GM12878 (cell line): ENCODE measurements at regions not wholly inside any gene's neighbourhood (a gene's known extent, or its start where the extent isn't known, plus 50 kb on each side); places are given as distances from the start of the nearest gene placed in this dataset.

ENCODE experiments used
- BHLHE40 ChIP-seq, 2 experiments: fragments of 450-650 bp in 1 of 2; IDR thresholded peaks; 2 replicates each; pipeline ENCODE4 v1.6.1; 2011 to 2017; ENCODE audit warnings: low read depth in 2 of 2, borderline replicate concordance in 1 of 2, improper control_type of control experiment in 1 of 2, low read length in 1 of 2, mild to moderate bottlenecking in 1 of 2
- CEBPB ChIP-seq, 2 experiments: fragments of 150-350 bp in 1 of 2; IDR thresholded peaks; 2 replicates each; pipeline ENCODE4 v1.6.1; 2012 to 2014; ENCODE audit warnings: low read depth in 2 of 2, low read length in 2 of 2, borderline replicate concordance in 1 of 2, inconsistent platforms in 1 of 2
- EGR1 ChIP-seq, 2 experiments: IDR thresholded peaks; 1 replicate in 1 of 2; 2 replicates in 1 of 2; pipeline ENCODE4 v1.6.1; 2011 to 2012; ENCODE audit warnings: low read depth in 2 of 2, low read length in 2 of 2, borderline replicate concordance in 1 of 2, mild to moderate bottlenecking in 1 of 2, moderate library complexity in 1 of 2
- ESRRA ChIP-seq: IDR thresholded peaks from 2 replicates; pipeline ENCODE4 v1.6.1; 2012; ENCODE audit warnings: mild to moderate bottlenecking, low read length, improper control_type of control experiment
- GATAD2B ChIP-seq: fragments of 450-650 bp; conservative IDR thresholded peaks from 2 replicates; pipeline ENCODE4 v1.6.1; 2017; ENCODE audit warnings: low read depth, mild to moderate bottlenecking, moderate library complexity
- MYB ChIP-seq: fragments of 150-350 bp; IDR thresholded peaks from 2 replicates; pipeline ENCODE4 v1.6.1; 2014; ENCODE audit warnings: mild to moderate bottlenecking, low read depth, low read length, borderline replicate concordance
- NFXL1 ChIP-seq: fragments of 450-650 bp; IDR thresholded peaks from 2 replicates; pipeline ENCODE4 v1.6.1; 2017; ENCODE audit warnings: antibody characterized with exemption, mild to moderate bottlenecking, borderline replicate concordance
- NR2F1 ChIP-seq: fragments of 450-650 bp; conservative IDR thresholded peaks from 2 replicates; pipeline ENCODE4 v1.6.1; 2017; ENCODE audit warnings: mild to moderate bottlenecking
- POLR2A ChIP-seq: IDR thresholded peaks from 2 replicates; pipeline ENCODE4 v1.6.1; 2011; ENCODE audit warnings: low read depth, mild to moderate bottlenecking, low read length
- RFX5 ChIP-seq: IDR thresholded peaks from 2 replicates; pipeline ENCODE4 v1.6.1; 2011; ENCODE audit warnings: low read depth, low read length, improper control_type of control experiment
- SPI1 ChIP-seq: IDR thresholded peaks from 2 replicates; pipeline ENCODE4 v1.6.1; 2011; ENCODE audit warnings: low read depth, mild to moderate bottlenecking, low read length, moderate library complexity, borderline replicate concordance; ENCODE audit not compliant: insufficient read depth
- ZNF207 ChIP-seq: fragments of 450-650 bp; IDR thresholded peaks from 2 replicates; pipeline ENCODE4 v1.6.1; 2014; ENCODE audit warnings: antibody characterized with exemption, mild to moderate bottlenecking, borderline replicate concordance
- TF ChIP-seq, protein P1 (sequence below): fragments of 450-650 bp; IDR thresholded peaks from 2 replicates; pipeline ENCODE4 v1.6.1; 2017; ENCODE audit warnings: mild to moderate bottlenecking, moderate library complexity
- TF ChIP-seq, protein P2 (sequence below): IDR thresholded peaks from 2 replicates; pipeline ENCODE4 v1.6.1; 2011; ENCODE audit warnings: mild to moderate bottlenecking, low read depth, low read length, moderate library complexity; ENCODE audit not compliant: insufficient replicate concordance
- TF ChIP-seq, protein P3 (sequence below): fragments of 450-650 bp; IDR thresholded peaks from 2 replicates; pipeline ENCODE4 v1.6.1; 2017; ENCODE audit warnings: borderline replicate concordance
- TF ChIP-seq, protein P4 (sequence below): IDR thresholded peaks from 2 replicates; pipeline ENCODE4 v1.6.1; 2012; ENCODE audit warnings: low read depth, low read length, improper control_type of control experiment
- TF ChIP-seq, protein P5 (sequence below): IDR thresholded peaks from 2 replicates; pipeline ENCODE4 v1.6.1; 2012; ENCODE audit warnings: low read length, inconsistent platforms

DNA sequence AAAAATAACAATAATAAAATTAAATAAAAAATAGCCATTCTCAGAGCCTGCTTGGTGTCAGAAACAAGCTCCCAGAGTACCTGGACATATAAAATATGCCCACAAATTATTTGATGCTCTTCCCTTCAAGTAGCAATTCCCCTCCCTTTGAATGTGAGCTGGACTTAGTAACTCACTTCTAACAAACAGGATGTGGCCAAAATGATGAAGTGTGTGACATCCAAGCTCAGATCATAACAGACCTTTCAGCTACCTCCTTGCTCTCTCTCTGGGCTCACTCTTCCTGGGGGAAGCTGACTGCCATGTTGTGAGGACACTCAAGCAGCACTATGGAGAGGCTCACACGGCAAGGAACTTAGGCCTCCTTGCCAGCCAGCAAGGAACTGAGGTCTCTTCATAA, 69.0 kb downstream of the SPRY4 start (continued):
- TF ChIP-seq, protein P1, sequence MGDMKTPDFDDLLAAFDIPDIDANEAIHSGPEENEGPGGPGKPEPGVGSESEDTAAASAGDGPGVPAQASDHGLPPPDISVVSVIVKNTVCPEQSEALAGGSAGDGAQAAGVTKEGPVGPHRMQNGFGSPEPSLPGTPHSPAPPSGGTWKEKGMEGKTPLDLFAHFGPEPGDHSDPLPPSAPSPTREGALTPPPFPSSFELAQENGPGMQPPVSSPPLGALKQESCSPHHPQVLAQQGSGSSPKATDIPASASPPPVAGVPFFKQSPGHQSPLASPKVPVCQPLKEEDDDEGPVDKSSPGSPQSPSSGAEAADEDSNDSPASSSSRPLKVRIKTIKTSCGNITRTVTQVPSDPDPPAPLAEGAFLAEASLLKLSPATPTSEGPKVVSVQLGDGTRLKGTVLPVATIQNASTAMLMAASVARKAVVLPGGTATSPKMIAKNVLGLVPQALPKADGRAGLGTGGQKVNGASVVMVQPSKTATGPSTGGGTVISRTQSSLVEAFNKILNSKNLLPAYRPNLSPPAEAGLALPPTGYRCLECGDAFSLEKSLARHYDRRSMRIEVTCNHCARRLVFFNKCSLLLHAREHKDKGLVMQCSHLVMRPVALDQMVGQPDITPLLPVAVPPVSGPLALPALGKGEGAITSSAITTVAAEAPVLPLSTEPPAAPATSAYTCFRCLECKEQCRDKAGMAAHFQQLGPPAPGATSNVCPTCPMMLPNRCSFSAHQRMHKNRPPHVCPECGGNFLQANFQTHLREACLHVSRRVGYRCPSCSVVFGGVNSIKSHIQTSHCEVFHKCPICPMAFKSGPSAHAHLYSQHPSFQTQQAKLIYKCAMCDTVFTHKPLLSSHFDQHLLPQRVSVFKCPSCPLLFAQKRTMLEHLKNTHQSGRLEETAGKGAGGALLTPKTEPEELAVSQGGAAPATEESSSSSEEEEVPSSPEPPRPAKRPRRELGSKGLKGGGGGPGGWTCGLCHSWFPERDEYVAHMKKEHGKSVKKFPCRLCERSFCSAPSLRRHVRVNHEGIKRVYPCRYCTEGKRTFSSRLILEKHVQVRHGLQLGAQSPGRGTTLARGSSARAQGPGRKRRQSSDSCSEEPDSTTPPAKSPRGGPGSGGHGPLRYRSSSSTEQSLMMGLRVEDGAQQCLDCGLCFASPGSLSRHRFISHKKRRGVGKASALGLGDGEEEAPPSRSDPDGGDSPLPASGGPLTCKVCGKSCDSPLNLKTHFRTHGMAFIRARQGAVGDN: no peak
- no peak for TF ChIP-seq ESRRA
- no peak for TF ChIP-seq CEBPB (IDR thresholded peaks at IDR 0.05; ENCODE audit: borderline replicate concordance in 1 of 2, low read depth in 2 of 2, low read length in 2 of 2)
- TF ChIP-seq EGR1 (IDR thresholded peaks at IDR 0.05; ENCODE audit: borderline replicate concordance in 1 of 2, low read depth in 2 of 2, low read length in 2 of 2): no peak
- TF ChIP-seq POLR2A: no peak
- TF ChIP-seq, protein P2, sequence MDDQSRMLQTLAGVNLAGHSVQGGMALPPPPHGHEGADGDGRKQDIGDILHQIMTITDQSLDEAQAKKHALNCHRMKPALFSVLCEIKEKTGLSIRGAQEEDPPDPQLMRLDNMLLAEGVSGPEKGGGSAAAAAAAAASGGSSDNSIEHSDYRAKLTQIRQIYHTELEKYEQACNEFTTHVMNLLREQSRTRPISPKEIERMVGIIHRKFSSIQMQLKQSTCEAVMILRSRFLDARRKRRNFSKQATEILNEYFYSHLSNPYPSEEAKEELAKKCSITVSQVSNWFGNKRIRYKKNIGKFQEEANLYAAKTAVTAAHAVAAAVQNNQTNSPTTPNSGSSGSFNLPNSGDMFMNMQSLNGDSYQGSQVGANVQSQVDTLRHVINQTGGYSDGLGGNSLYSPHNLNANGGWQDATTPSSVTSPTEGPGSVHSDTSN: no peak
- TF ChIP-seq, protein P3, sequence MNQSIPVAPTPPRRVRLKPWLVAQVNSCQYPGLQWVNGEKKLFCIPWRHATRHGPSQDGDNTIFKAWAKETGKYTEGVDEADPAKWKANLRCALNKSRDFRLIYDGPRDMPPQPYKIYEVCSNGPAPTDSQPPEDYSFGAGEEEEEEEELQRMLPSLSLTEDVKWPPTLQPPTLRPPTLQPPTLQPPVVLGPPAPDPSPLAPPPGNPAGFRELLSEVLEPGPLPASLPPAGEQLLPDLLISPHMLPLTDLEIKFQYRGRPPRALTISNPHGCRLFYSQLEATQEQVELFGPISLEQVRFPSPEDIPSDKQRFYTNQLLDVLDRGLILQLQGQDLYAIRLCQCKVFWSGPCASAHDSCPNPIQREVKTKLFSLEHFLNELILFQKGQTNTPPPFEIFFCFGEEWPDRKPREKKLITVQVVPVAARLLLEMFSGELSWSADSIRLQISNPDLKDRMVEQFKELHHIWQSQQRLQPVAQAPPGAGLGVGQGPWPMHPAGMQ: no peak
- TF ChIP-seq, protein P4, sequence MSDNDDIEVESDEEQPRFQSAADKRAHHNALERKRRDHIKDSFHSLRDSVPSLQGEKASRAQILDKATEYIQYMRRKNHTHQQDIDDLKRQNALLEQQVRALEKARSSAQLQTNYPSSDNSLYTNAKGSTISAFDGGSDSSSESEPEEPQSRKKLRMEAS: no peak
- TF ChIP-seq, protein P5, sequence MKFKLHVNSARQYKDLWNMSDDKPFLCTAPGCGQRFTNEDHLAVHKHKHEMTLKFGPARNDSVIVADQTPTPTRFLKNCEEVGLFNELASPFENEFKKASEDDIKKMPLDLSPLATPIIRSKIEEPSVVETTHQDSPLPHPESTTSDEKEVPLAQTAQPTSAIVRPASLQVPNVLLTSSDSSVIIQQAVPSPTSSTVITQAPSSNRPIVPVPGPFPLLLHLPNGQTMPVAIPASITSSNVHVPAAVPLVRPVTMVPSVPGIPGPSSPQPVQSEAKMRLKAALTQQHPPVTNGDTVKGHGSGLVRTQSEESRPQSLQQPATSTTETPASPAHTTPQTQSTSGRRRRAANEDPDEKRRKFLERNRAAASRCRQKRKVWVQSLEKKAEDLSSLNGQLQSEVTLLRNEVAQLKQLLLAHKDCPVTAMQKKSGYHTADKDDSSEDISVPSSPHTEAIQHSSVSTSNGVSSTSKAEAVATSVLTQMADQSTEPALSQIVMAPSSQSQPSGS: no peak
- no peak for TF ChIP-seq ZNF207
- no peak for TF ChIP-seq BHLHE40 (IDR thresholded peaks at IDR 0.05; ENCODE audit: borderline replicate concordance in 1 of 2, low read depth in 2 of 2, low read length in 1 of 2)
- TF ChIP-seq NR2F1: no peak
- TF ChIP-seq SPI1: no peak
- no peak for TF ChIP-seq GATAD2B
- no peak for TF ChIP-seq MYB
- no peak for TF ChIP-seq NFXL1
- no peak for TF ChIP-seq RFX5
